ENCODE measurements at regions not wholly inside any gene's neighbourhood (a gene's known extent, or its start where the extent isn't known, plus 50 kb on each side); places are given as distances from the start of the nearest gene placed in this dataset.

DNA sequence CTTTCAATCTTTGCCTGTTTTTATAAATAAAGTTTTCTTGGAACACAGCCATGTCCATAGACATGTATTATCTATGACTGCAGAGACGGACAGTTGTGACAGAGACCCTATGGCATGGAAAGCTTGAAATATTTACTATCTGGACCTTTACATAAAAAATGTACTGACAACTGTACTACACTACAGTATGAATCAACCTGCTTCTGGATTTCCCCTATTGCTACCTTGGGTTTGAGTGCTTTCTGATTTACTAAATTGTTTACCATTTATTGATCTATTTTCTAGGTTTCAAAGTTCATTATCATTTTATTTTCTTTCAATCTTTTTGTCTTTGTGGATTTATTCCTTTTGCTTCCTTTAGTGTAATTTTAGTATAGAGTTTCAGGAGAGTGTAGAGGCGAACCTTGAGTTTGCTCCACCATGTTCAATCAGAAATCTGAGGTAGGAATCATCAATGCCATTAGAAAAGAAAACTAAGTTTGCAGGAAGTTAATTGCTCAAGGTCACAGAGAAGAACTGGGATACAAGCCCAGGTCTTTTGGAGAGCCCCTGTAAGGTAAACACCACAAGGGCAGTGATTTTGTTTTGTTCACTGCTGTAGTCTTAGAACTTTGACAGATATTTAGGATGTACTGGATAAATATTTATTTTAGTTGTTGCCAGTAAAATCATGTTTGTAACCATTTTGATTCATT, 352.8 kb upstream of the SYNCRIP start:
- Histone ChIP-seq H3K27ac (ENCODE audit: low read depth, low read length, severe bottlenecking) (no peak overlapping the region), H3K4me1 (ENCODE audit: control insufficient read depth, insufficient read depth, low read length, poor library complexity, severe bottlenecking) (no peaks in the 10 kb centered on the region), H3K4me3 (ENCODE audit: extremely low read depth, insufficient read depth, low read length, poor library complexity, severe bottlenecking) (no peak overlapping the region), H3K36me3 (ENCODE audit: control insufficient read depth, insufficient read depth, low read length) (no peaks in the 10 kb centered on the region), H3K9me3 (ENCODE audit: control insufficient read depth, low read length) (no peaks in the 10 kb centered on the region)
- 90 to 100% methylated on average over 1 to 2 of the region's 2 CpGs for WGBS, 2 experiments (ENCODE audit: insufficient coverage in 2 of 2)

DNA sequence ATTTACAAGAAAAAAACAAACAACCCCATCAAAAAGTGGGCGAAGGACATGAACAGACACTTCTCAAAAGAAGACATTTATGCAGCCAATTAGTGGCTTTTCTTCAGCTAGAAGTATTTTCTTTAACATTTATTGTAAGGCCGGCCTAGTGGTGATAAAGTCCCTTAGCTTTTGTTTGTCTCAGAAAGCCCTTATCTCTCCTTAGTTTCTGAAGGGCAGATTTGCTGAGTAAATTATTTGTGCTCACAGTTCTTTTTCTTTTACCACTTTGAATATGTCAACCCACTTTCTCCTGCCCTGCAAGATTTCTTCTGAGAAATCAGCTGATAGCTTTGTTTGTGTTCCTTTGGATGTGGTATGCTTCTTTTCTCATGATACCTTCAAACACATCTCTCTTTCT, 344.0 kb upstream of the SYNCRIP start:
- no peaks in the 10 kb centered on the region for H3K36me3 ChIP-seq (ENCODE audit: control insufficient read depth, insufficient read depth, low read length)
- peaks cover 9% of the 10 kb centered on the region for H3K9me3 ChIP-seq (ENCODE audit: control insufficient read depth, low read length)
- 100% methylated on average over 1 of the region's 2 CpGs; no CpG with 5 or more reads in 1 of the 2 experiments for WGBS, 2 experiments (ENCODE audit: insufficient coverage in 2 of 2)
- H3K4me1 ChIP-seq (ENCODE audit: control insufficient read depth, insufficient read depth, low read length, poor library complexity, severe bottlenecking): no peaks in the 10 kb centered on the region
- no peak overlapping the region for H3K27ac ChIP-seq (ENCODE audit: low read depth, low read length, severe bottlenecking)
- H3K4me3 ChIP-seq (ENCODE audit: extremely low read depth, insufficient read depth, low read length, poor library complexity, severe bottlenecking): no peak overlapping the region

DNA sequence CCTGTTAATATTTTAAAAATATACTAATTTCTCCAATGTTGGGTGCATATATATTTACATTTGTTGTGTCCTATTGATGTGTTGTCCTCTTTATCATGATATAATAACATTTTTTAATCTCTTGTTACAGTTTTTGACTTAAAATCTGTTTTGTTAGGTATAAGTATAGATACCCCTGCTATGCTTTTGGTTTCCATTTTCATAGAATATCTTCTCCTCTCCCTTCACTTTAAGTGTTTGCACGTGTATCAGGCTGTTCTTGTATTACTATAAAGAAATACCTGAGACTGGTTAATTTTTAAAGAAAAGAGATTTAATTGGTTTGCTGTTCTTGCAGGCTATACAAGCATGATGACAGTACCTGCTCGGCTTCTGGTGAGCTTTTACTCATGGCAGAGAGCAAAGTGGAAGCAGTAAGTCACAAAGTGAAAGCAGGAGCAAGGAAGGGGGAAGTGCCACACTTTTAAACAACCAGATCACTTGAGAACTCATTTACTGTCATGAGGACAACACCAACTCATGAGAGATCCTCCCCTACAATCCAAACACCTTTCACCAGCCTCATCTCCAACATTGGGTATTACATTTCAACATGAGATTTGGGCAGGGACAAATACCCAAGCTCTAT, 340.5 kb upstream of the SYNCRIP start:
- WGBS, 2 experiments (ENCODE audit: insufficient coverage in 2 of 2): 67% methylated on average over 1 of the region's 2 CpGs; no CpG with 5 or more reads in 1 of the 2 experiments
- Histone ChIP-seq H3K4me1 (ENCODE audit: control insufficient read depth, insufficient read depth, low read length, poor library complexity, severe bottlenecking) (no peaks in the 10 kb centered on the region), H3K9me3 (ENCODE audit: control insufficient read depth, low read length) (peaks cover 4% of the 10 kb centered on the region), H3K4me3 (ENCODE audit: extremely low read depth, insufficient read depth, low read length, poor library complexity, severe bottlenecking) (no peak overlapping the region), H3K36me3 (ENCODE audit: control insufficient read depth, insufficient read depth, low read length) (no peaks in the 10 kb centered on the region), H3K27ac (ENCODE audit: low read depth, low read length, severe bottlenecking) (no peak overlapping the region)

DNA sequence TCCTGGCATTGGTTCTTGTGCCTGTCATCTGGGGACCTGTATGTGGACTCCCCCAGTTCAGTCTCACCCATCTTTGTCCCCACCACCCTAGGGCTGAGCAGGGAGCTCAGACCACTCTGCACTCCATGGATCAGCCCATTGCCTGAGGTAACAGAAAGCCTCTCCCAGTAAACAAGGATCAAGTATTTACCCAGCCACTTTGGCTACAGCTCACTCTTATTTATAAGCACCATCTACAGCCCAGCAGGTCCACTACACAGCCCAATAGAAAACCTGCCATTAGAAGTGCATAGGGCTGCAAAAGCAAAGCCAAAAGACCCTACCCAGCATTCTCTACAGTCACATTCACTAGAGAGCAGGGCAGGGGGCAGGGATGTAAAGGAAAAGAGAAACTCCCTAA, 335.0 kb upstream of the SYNCRIP start:
- H3K36me3 ChIP-seq (ENCODE audit: control insufficient read depth, insufficient read depth, low read length): no peaks in the 10 kb centered on the region
- no peak overlapping the region for H3K27ac ChIP-seq (ENCODE audit: low read depth, low read length, severe bottlenecking)
- no peak overlapping the region for H3K4me3 ChIP-seq (ENCODE audit: extremely low read depth, insufficient read depth, low read length, poor library complexity, severe bottlenecking)
- no peaks in the 10 kb centered on the region for H3K9me3 ChIP-seq (ENCODE audit: control insufficient read depth, low read length)
- no peaks in the 10 kb centered on the region for H3K4me1 ChIP-seq (ENCODE audit: control insufficient read depth, insufficient read depth, low read length, poor library complexity, severe bottlenecking)

DNA sequence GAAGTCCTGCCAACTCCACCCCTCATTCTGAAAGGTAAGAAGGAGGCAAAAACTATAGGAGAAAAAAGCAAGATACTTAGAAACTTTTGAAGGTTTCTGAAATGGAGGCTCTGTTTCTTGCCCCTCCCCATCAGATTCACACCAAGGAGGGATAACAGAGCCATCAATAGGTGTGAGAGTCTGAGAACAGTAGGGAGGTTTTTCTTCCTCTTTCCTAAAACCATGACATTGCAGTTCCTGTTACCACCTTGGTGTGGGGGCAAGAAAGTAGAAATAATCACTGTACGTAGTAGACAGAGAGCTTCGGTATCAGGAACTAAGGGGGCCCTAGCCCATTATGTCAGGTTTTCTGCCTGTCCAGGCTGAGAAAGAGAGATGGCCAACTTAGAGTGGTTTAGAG, 333.3 kb upstream of the SYNCRIP start:
- no peaks in the 10 kb centered on the region for H3K36me3 ChIP-seq (ENCODE audit: control insufficient read depth, insufficient read depth, low read length)
- no peak overlapping the region for H3K4me3 ChIP-seq (ENCODE audit: extremely low read depth, insufficient read depth, low read length, poor library complexity, severe bottlenecking)
- H3K27ac ChIP-seq (ENCODE audit: low read depth, low read length, severe bottlenecking): no peak overlapping the region
- 100% methylated on average over 2 of the region's 2 CpGs for WGBS, 2 experiments (ENCODE audit: insufficient coverage in 2 of 2)
- no peaks in the 10 kb centered on the region for H3K4me1 ChIP-seq (ENCODE audit: control insufficient read depth, insufficient read depth, low read length, poor library complexity, severe bottlenecking)
- H3K9me3 ChIP-seq (ENCODE audit: control insufficient read depth, low read length): no peaks in the 10 kb centered on the region

DNA sequence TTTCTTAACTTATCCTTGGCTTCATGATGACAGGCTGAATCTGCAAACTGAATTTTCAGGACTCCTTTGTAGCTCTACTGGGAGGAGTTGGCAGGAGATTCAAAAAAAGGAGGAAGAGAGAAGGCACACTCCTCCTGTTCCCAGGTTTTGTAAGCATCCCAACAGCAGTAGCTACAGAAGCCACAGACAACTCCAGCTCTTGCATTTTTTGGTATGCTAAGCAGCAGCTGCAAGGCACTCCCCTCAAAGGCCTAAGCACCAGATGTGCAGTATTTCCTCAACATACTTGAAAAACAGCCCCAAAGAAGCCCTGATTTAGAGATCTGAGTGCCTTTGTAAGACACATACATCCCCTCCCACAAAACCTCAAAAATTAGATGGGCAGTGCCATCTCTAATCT, 328.6 kb upstream of the SYNCRIP start:
- Histone ChIP-seq H3K36me3 (ENCODE audit: control insufficient read depth, insufficient read depth, low read length) (no peaks in the 10 kb centered on the region), H3K4me3 (ENCODE audit: extremely low read depth, insufficient read depth, low read length, poor library complexity, severe bottlenecking) (no peak overlapping the region), H3K9me3 (ENCODE audit: control insufficient read depth, low read length) (no peaks in the 10 kb centered on the region), H3K27ac (ENCODE audit: low read depth, low read length, severe bottlenecking) (no peak overlapping the region), H3K4me1 (ENCODE audit: control insufficient read depth, insufficient read depth, low read length, poor library complexity, severe bottlenecking) (no peaks in the 10 kb centered on the region)

DNA sequence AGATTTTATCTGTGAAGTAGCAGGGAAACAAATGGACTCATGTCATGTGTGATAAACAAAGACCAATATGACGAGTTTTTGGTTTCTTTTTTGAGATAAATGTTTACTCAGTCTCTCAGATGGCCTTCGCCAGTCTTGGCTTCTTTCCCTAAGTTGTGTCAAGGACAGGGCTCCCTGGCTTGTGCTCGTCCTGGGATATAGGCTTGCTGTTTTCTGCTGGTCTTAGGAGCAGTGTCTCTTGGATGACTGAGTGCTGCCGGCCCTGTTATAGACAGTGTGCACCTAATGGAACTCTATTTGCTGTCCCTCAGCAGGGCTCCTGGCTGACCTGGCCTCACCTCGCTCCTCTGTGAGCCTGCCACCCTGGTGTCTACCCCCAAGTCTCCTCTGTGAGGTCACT, 324.1 kb upstream of the SYNCRIP start:
- Histone ChIP-seq H3K9me3 (ENCODE audit: control insufficient read depth, low read length) (no peaks in the 10 kb centered on the region), H3K4me3 (ENCODE audit: extremely low read depth, insufficient read depth, low read length, poor library complexity, severe bottlenecking) (no peak overlapping the region), H3K36me3 (ENCODE audit: control insufficient read depth, insufficient read depth, low read length) (no peaks in the 10 kb centered on the region), H3K27ac (ENCODE audit: low read depth, low read length, severe bottlenecking) (no peak overlapping the region), H3K4me1 (ENCODE audit: control insufficient read depth, insufficient read depth, low read length, poor library complexity, severe bottlenecking) (no peaks in the 10 kb centered on the region)
- 82 to 84% methylated on average over 2 to 5 of the region's 5 CpGs for WGBS, 2 experiments (ENCODE audit: insufficient coverage in 2 of 2)

DNA sequence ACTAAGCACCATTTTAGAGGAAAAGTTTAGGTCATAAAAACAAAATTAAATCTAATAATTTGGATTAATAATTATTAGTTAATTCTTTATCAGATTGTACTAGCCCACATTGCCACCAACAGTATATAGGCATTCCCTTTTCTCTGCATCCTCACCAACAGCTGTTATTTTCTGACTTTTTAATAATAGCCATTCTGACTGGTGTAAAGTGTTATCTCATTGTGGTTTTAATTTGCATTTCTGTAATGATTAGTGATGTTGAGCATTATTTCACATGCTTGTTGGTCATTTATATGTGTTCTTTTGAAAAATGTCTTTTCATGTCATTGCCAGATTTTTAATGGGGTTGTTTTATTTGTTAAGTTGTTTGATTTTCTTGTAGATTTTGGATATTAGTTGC, 319.1 kb upstream of the SYNCRIP start:
- Histone ChIP-seq H3K36me3 (ENCODE audit: control insufficient read depth, insufficient read depth, low read length) (no peaks in the 10 kb centered on the region), H3K27ac (ENCODE audit: low read depth, low read length, severe bottlenecking) (no peak overlapping the region), H3K4me3 (ENCODE audit: extremely low read depth, insufficient read depth, low read length, poor library complexity, severe bottlenecking) (no peak overlapping the region), H3K9me3 (ENCODE audit: control insufficient read depth, low read length) (peaks cover 4% of the 10 kb centered on the region), H3K4me1 (ENCODE audit: control insufficient read depth, insufficient read depth, low read length, poor library complexity, severe bottlenecking) (no peaks in the 10 kb centered on the region)

DNA sequence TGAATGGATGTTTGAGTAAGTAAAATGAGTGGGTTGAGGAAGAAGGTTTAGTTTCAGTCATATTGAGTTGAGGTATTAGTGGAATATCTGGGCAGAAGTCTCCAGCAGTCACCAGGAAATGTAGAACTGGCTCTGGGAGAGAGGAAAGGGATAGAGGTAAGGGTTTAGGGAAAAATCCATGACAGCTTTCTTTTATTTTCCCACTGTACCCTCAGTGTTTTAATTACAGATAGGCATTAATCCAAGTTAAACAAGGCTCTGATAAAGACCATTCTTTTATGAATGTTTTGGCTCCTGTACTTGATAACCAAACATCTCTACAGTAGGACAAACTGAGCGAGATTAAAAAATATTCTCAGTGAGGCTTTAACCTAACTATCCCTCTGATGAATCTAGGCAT, 318.4 kb upstream of the SYNCRIP start:
- peaks cover 4% of the 10 kb centered on the region for H3K9me3 ChIP-seq (ENCODE audit: control insufficient read depth, low read length)
- H3K36me3 ChIP-seq (ENCODE audit: control insufficient read depth, insufficient read depth, low read length): no peaks in the 10 kb centered on the region
- H3K4me1 ChIP-seq (ENCODE audit: control insufficient read depth, insufficient read depth, low read length, poor library complexity, severe bottlenecking): no peaks in the 10 kb centered on the region
- WGBS, 2 experiments (ENCODE audit: insufficient coverage in 2 of 2): no CpG with 5 or more reads among the region's 1 CpG
- H3K27ac ChIP-seq (ENCODE audit: low read depth, low read length, severe bottlenecking): no peak overlapping the region
- no peak overlapping the region for H3K4me3 ChIP-seq (ENCODE audit: extremely low read depth, insufficient read depth, low read length, poor library complexity, severe bottlenecking)

DNA sequence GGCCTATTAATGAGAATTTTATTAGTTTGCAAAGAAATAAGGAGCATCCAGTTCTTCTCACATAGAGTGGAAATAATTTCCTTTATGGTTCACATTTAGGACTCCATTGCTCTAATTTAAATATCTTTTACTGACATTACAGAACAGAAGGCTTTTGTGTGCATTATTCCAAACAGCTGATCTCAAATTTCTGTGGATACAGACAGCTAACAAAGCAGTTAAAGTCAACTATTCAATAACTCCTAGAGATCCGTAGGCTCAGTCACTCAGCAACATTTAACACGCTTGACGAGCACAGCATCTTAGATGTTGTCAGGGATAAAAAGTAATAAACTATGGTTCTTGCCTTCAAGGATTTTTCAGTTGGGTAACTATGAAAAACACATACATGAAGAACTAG, 305.8 kb upstream of the SYNCRIP start:
- Histone ChIP-seq H3K9me3 (ENCODE audit: control insufficient read depth, low read length) (no peaks in the 10 kb centered on the region), H3K36me3 (ENCODE audit: control insufficient read depth, insufficient read depth, low read length) (no peaks in the 10 kb centered on the region), H3K27ac (ENCODE audit: low read depth, low read length, severe bottlenecking) (no peak overlapping the region), H3K4me3 (ENCODE audit: extremely low read depth, insufficient read depth, low read length, poor library complexity, severe bottlenecking) (no peak overlapping the region), H3K4me1 (ENCODE audit: control insufficient read depth, insufficient read depth, low read length, poor library complexity, severe bottlenecking) (no peaks in the 10 kb centered on the region)
- no CpG with 5 or more reads among the region's 3 CpGs for WGBS, 2 experiments (ENCODE audit: insufficient coverage in 2 of 2)

DNA sequence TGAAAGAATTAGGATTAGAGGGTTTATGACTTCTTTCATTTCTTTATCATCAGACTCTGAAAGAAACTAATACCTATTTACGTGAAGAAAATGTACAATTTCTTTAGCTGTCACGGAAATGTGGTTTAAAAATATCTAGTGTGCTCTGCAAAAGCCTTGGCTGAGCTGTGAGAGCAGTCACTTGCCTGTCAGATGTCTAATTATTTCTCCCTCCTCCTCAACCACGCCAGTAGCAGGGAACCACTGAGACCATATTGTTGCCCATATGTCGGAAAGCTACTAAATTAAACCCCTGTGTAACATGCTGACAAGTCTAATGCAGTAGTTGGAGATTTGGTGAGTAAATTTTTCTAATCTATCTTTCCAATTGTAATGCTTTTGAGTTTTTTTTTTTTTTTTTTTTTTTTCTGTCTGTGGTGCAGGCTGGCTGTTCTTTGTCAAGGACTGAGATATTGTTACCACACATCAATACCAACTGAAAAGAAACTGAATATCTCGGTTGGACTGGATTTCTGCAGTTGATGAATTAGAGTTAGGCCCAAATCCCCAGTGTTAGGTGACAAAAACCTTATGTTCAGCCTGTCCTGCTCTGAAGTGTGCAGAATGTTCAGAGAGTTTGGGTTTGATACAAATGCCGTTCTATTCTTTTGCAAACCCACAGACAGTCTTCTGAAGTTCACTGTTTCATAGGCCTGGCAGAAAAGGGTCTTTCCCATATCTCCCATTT, 302.9 kb upstream of the SYNCRIP start:
- no peak overlapping the region for H3K4me3 ChIP-seq (ENCODE audit: extremely low read depth, insufficient read depth, low read length, poor library complexity, severe bottlenecking)
- no peaks in the 10 kb centered on the region for H3K36me3 ChIP-seq (ENCODE audit: control insufficient read depth, insufficient read depth, low read length)
- no peaks in the 10 kb centered on the region for H3K9me3 ChIP-seq (ENCODE audit: control insufficient read depth, low read length)
- H3K4me1 ChIP-seq (ENCODE audit: control insufficient read depth, insufficient read depth, low read length, poor library complexity, severe bottlenecking): no peaks in the 10 kb centered on the region
- H3K27ac ChIP-seq (ENCODE audit: low read depth, low read length, severe bottlenecking): no peak overlapping the region
- 100% methylated on average over 1 of the region's 6 CpGs; no CpG with 5 or more reads in 1 of the 2 experiments for WGBS, 2 experiments (ENCODE audit: insufficient coverage in 2 of 2)
